ENCODE measurements at regions not wholly inside any gene's neighbourhood (a gene's known extent, or its start where the extent isn't known, plus 50 kb on each side); places are given as distances from the start of the nearest gene placed in this dataset.
A peak's percentile ranks its signal among the peaks of the same experiment; 100 is the strongest.
"Not testable (repeated sequence)": the region's sequence is repeated elsewhere in the genome, so short reads cannot be mapped to it uniquely, and the experiment has no call there.

DNA sequence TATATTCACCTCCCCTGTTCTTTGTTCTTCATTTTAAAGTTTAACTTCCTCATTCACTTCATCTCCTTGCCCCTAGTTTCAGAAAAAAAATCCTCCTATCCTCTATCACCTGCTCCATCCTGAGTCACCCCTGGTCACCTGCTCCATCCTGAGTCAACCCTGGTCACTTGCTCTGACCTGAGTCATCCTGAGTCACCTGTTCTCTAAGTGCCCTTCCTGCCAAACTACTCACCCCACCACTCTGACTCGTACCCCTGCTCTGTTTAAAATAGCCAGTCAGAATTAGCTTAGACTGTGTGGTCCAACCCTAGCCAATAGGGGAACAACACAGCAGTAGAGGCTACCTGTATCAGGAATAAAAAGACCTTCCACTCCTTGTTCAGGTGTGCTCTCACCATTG is 716.9 kb downstream of the ZBBX start:
- no peak for DNase-seq (ENCODE audit: low spot score)

DNA sequence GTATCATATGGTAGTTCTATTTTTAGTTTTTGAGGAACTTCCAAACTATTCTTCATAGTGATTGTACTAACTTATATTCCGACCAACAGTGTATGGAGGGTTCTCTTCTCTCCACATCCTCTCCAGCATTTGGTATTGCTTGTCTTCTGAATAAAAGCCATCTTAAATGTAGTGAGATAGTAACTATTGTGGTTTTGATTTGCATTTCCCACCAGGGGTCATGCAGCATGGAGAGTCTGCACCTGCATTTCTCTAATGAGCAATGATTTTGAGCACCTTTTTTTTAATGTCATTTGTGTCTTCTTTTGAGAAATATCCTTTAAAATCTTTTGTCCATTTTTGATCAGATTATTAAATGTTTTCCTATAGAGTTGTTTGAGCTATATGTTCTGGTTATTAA is 718.5 kb downstream of the ZBBX start:
- no peak for DNase-seq (ENCODE audit: low spot score)

DNA sequence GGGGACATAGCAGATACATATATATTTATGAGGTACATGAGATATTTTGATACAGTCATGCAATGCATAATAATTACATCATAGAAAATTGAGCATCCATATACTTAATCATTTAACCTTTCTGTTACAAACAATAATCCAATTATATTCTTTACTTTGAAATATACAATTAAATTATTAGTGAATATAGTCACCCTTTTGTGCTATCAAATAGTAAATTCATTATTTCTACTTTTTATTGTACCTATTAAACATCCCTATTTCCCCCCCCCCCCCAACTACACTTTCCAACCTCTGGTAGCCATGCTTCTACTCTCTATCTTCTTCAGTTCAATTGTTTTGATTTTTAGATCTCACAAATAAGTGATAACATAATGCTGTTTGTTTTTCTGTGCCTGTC is 719.1 kb downstream of the ZBBX start:
- DNase-seq (ENCODE audit: low spot score), result no peak

DNA sequence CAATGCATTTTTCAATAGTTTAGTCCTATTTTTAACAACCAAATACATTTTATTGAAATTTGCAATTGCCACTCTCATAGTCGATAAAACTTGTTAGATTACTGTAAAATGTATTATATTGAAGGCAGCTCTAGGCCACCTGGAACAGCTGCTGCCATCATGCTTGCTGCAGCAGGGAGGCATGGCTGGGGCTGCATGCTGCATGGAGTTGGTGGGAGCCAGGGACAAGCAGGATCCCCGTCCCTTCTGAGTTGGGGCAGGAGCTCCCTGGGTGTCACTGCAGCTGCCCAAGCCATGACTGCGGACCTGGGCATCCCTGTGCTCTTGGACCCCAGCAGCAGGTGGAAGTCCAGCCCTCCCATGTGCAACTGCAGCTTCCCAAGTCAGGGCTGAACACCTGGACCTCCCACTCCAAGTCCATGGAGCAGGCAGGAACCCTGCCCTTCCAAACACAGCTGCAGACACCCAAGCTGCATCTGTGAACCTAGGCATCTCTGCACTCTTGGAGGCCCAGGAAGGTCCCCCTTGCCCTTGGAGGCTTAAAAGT is 742.0 kb downstream of the ZBBX start:
- no peak for DNase-seq (ENCODE audit: low spot score)

DNA sequence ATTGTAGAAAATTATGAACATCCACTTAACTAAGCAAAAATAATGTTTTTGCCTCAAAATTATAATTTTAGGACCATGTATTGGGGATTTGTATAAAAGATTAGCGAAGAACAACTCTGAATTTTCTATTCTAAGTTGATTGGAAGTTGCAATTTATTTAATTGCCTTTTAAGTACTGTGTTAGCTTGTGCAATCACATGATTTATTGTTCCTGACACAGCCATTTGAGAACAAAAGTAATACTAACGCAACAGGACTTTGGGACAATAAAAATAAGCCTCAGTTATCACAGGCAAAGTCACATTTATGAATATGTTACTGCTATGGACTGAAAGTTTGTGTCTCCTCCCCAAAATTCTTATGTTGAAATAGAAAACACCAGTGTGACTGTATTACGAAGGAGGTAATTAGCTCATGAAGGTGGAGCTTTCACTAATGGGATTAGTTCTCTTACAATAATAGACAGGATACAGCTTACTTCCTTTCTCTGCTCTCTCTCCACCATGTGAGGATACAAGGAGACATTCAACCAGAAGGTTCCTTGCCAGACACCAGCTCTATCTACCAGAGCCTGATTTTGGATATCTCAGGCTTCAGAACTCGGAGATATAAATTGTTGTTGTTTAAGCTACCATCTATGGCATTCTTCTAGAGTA is 745.9 kb downstream of the ZBBX start:
- DNase-seq (ENCODE audit: low spot score), result no peak

DNA sequence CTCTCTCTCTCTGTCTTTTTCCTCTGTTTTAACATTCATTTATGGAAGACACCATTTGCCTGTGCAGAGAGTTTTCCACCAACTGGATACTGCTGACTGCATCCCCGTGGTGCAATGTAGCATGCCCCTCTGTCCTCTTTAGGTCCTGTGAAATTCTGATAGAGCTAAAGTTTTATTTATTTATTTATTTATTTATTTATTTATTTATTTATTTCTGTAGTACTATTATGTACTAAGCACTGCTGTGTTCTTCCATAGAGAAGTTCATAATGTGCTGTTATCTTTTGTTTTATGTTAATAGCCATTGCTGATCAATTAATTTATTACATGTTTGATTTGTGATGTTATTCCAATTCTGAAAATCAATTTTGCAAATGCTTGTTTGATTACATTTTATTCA is 749.9 kb downstream of the ZBBX start:
- no peak for DNase-seq (ENCODE audit: low spot score)

DNA sequence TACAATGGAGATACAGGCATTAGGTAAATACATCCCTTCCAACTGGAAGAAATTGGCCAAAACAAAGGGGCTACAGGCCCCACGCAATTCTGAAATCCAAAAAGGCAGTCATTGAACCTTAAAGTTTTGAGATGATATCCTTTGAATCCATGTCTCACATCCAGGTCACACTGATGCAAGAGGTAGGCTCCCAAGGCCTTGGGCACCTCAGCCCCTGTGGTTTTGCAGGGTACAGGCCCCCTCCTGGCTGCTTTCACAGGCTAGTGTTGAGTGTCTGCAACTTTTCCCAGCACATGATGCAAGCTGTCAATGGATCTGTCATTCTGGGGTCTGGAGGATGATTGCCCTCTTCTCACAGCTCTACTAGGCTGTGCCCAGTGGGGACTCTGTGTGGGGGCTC is 766.7 kb downstream of the ZBBX start:
- no peak for DNase-seq (ENCODE audit: low spot score)

DNA sequence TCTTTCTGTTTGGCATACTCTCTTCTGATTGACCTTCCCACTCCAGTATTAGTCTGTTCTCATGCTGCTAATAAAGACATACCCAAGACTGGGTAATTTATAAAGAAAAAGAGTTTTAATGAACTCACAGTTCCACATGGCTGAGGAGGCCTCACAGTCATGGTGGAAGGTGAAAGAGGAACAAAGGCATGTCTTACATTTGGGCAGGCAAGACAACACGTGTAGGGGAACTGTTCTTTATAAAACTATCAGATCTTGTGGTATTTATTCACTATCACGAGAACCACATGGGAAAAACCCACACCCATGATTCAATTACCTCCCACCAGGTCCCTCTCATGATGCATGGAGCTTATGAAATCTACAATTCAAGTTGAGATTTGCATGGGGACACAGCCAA is 767.3 kb downstream of the ZBBX start:
- not testable (repeated sequence) for DNase-seq (ENCODE audit: low spot score)

DNA sequence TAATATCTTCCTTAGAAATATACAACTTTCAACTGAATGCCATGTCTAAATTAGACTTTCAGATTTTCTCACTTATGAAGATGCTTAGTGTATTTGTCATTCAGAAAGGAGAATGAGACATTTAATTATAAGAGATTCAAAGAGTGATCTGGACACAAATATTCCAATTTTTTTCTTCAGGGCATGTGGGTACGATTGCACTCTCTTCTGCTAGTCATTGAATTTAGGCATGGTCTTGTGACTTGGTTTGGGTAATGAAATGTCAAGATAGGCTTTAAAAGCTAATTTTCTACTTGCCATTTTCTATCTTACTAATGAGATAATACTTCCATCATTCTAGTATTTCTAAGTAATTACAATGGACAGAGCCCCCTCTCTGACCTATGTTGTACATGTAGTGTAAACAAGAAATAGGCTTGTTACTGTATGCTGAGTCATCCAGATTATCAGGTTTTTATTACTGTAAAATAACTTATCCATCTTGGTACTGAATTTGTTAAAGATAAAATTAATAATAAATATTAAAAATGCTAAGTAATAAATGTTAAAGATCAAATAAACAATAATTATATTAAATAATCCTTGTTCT is 770.8 kb upstream of the BCHE start:
- DNase-seq (ENCODE audit: low spot score), result no peak

DNA sequence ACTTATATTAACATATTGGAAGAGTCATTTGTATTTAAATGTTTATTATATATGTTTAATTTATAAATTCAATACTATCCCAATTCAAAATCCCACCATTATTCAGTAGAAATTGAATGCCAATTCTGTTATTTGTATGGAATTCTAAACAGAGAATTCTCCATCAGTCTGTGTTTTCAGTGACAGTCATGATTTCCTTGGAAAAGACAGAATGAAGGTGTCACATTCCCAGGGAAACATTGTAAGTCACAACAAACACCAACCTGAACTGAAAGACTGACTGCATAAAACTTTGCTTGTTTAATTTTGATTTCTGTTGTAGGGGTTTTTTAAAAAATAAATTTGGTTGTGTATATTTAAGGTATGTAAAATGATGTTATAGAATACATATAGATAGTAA is 769.8 kb upstream of the BCHE start:
- DNase-seq (ENCODE audit: low spot score), result no peak

DNA sequence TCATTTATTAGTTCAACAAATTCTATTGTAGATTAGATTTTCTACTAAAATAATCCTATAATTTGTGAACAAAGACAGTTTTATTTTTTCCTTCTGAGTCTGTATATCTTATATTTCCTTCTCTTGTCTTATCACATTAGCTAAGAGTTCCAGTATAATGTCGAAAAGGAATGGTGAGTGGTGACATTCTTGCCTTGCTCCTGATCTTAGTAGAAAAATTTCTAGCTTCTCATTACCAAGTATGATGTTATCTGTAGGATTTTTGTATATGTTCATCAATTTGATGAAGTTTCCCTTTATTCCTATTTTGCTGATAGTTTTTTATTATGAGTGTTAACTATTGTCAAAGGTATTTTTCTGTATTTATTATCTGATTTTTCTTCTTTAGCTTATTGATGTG is 756.6 kb upstream of the BCHE start:
- no peak for DNase-seq (ENCODE audit: low spot score)

DNA sequence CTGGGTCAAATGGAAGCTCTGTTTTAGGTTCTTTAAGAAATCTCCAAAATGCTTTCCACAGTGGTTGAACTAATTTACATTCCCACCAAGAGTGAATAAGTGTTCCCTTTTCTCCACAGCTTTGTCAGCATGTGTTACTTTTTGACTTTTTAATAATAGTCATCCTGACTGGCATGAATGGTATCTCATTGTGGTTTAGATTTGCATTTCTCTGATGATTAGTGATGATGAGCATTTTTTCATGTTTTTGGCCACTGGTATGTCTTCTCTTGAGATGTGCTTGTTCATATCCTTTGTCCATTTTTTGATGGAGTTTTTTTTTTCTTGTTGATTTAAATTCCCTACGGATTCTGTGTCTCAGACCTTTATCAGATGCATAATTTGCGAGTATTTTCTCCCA is 745.0 kb upstream of the BCHE start:
- no peak for DNase-seq (ENCODE audit: low spot score)

DNA sequence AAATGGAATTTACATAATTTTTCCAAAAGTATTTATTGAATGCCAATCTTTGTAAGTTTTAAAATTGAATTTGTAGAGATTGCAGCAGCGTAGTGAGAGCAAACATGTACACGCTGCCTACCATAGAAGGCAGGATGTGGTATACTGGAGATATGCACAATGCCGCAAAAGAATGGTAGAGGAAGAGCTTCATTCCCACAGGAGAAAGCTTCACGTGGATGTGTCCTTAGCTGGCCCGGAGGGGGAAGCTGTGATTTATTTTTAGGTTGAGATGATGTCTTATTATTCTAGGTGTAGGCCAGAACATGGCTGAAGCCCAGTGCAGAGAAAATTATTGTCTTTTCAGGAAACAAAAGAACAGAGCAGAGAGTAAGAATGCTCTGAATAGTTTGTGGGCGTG is 743.3 kb upstream of the BCHE start:
- DNase-seq (ENCODE audit: low spot score), result no peak

DNA sequence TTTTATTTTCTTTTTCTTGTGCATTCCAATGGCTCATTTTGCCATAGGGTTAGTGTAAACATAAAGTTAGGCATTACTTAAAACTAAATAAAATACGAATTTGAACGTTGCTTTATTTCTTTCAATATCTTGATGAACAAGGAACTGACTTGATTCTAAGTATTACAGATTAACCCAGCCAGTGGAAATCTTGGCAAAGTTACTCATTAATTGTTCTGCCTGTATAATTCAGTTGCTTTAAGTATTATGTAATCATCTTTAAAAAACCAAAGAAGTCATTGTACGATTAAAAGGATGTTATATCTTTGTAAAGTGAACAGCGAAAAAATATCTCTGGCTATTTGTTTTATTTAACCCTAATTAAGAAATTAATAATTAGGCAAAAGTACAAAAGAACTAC is 737.9 kb upstream of the BCHE start:
- DNase-seq (ENCODE audit: low spot score), result no peak

DNA sequence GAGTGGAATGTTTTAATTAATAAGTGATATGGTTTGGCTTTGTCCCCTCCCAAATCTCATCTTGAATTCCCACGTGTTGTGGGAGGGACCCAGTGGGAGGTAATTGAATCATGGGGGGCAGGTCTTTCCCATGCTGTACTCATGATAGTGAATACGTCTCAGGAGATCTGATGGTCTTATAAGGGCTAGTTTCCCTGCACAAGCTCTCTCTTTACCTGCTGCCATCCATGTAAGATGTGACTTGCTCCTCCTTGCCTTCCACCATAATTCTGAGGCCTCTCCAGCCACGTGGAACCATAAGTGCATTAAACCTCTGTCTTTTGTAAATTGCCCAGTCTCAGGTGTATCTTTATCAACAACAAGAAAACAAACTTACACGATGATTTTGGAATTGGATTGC is 734.5 kb upstream of the BCHE start:
- DNase-seq (ENCODE audit: low spot score), result not testable (repeated sequence)

DNA sequence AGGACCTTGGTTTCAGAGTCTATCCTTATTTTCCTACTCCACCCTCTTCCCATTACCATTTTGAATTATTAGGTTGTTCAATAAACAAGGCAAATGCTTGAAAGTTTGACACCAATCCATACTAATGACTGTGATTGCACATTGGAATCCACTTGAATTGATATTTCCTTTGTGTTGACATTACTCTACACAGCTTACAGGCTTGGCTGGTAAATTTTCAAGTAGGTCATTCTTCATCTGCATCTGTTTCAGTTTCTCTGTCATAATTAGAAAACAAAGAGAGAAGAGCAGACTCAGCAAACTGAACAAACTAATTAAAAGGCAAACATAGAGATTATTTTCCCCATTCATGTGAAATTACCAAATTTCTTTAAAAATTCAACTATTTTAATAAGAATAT is 732.9 kb upstream of the BCHE start:
- no peak for DNase-seq (ENCODE audit: low spot score)

DNA sequence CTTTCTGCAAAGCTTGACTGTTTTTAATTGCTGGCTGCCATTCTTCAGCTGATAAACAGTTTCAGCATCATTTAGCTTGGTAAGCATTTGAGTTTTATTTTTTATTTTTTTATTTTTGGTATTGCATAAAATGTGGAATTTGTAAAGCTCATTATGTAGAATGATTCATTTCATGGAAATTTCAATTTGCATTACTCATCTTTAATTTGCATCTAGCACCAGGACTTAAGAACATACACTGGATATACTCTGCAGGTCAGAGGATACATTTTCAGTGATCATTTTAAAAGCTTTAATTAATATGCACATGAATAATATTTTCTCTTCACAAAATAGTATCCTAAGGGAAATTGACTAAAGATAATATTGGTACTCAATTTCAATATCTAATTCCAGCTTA is 732.4 kb upstream of the BCHE start:
- no peak for DNase-seq (ENCODE audit: low spot score)

DNA sequence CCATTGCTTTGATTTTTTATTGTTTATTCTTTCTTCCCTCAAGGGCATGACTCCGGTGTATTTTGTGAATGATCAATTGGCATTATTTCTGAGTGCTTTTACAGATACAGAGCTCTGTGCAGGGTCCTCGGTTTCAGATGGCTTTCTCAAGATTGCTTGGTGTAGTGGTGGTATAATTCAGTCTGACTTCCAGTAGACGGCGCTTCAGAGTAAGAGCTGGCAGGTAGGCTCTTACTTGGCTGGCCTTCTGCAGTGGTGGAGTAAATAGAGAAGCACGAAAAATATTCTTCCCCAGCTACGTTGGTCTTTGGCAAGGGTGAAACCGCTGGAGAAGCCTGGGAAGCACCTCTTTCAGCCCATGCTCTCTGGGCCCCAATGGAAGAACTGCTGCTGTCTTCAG is 723.0 kb upstream of the BCHE start:
- DNase-seq (ENCODE audit: low spot score), result peak; percentile 10

DNA sequence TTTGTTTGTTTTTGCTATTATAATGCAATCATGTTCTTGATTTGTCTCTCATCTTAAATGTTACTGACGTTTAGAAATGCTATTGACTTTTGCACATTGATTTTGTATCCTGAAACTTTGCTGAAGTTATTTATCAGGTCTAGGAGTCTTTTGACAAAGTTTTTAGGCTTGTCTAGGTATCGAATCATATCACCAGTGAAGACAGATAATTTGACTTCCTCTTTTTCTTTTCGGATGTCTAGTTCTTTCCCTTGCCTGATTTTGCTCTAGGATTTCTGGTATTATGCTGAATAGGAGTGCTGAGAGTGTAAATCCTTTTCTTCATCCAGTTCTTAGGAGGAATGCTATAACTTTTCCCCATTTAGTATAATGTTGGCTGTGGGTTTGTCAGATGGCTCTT is 719.7 kb upstream of the BCHE start:
- DNase-seq (ENCODE audit: low spot score), result no peak

DNA sequence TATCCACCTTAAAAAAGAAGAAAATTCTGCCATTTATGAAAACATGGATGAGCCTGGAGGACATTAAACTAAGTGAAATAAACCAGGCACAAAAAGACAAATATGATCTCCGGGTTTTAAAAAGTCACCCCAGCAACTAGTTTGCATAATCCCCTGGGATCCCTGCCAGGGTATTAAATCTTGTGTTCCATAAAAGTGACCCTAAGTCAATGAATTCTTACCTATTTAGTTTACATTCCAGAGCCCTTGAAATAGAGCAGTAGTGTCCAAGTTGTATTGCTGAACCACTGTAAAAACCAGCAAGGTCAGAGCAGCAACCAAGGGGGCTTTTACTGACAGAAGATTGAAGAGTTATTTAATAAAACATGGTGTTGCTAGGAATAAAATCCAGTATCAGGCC is 716.8 kb upstream of the BCHE start:
- no peak for DNase-seq (ENCODE audit: low spot score)

DNA sequence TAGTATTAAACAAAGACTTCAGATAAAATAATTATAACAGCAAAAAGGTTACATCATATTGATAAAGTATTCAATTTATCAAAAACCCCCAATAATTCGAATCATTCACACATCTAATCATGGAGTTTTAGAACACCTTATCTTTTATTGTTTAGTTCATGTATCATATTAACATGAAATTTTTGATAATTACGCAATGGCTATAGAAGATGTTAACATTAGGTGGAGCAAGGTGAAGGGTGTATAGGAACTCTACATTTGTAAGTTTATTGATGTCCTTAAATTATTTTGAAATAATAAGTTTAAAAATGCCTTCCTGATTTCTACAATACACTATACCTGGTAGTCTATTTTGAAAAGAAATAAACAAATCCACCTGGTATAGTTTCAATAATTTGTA is 696.5 kb upstream of the BCHE start:
- no peak for DNase-seq (ENCODE audit: low spot score)

DNA sequence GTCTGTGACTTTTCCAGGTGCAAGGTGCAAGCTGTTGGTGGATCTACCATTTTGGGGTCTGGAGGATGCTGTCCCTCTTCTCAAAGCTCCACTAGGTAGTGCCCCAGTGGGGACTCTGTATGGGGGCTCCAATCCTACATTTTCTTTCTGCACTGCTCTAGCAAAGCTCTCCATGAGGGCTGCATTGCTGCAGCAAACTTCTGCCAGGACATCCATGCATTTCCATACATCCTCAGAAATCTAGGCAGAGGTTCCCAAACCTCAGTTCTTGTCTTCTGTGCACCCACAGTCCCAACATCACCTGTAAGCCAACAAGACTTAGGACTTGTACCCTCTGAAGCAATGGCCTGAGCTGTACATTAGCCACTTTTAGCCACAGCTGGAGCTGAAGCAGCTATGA is 694.5 kb upstream of the BCHE start:
- no peak for DNase-seq (ENCODE audit: low spot score)

DNA sequence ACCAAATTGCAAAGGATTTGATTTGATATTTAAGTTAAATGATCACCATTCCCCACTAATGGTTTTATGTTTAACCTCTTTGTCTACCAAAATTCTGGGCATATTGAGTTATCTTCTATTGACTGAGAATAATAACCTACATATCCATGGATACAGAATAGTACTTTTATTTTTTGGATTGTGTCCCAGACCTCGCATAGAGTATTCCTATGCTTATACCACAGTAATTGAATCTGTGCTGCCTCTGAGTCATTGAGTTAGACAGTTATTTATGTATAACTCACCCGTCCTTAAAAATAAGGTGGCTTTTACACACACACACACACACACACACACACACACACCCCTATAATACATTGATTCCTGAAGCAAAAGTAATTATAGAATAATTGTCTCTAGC is 690.1 kb upstream of the BCHE start:
- DNase-seq (ENCODE audit: low spot score), result no peak

DNA sequence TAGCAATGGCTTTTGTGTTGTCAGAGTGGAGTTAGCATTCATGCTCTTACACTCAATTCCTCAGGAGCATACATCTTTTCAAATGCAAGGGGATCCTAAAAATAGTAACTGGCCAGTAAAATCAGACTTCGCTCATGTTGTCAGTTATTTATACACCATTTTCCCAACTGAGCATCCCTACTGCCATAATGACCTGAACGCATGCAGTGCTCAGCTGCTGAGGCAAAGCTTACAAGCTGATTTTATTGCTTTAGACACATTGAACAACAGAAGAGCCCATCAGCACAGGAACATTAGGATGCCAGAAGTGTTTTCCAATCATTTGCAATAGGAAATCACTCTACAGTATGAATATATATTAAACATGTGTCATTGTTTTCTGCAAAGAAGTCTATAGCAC is 689.7 kb upstream of the BCHE start:
- no peak for DNase-seq (ENCODE audit: low spot score)
